ENCODE measurements at regions not wholly inside any gene's neighbourhood (a gene's known extent, or its start where the extent isn't known, plus 50 kb on each side); places are given as distances from the start of the nearest gene placed in this dataset.

GRCh38 chr3:41037651-41038334 lies 161.5 kb upstream of the CTNNB1 start:
- no peak for DNase-seq (ENCODE audit: low read depth in 2 of 2)

- no peak for DNase-seq (ENCODE audit: low read depth in 2 of 2)
These were observed 159.0 kb upstream of the CTNNB1 start for GRCh38 chr3:41040256-41040655.

GRCh38 chr3:41041462-41041861 lies 157.8 kb upstream of the CTNNB1 start:
- no peak for DNase-seq (ENCODE audit: low read depth in 2 of 2)

GRCh38 chr3:41041899-41042298 lies 157.4 kb upstream of the CTNNB1 start:
- no peak for DNase-seq (ENCODE audit: low read depth in 2 of 2)

GRCh38 chr3:41044523-41044922 lies 154.8 kb upstream of the CTNNB1 start:
- DNase-seq (ENCODE audit: low read depth in 2 of 2): no peak

- DNase-seq (ENCODE audit: low read depth in 2 of 2): no peak
These were observed 153.8 kb upstream of the CTNNB1 start for GRCh38 chr3:41045491-41045890.

- DNase-seq (ENCODE audit: low read depth in 2 of 2): no peak
These were observed 149.2 kb upstream of the CTNNB1 start for GRCh38 chr3:41050144-41050543.

GRCh38 chr3:41053220-41053619 lies 146.1 kb upstream of the CTNNB1 start:
- peak; percentile 27 to 35 for DNase-seq (ENCODE audit: low read depth in 2 of 2)

- no peak for DNase-seq (ENCODE audit: low read depth in 2 of 2)
These were observed 139.2 kb upstream of the CTNNB1 start for GRCh38 chr3:41060106-41060505.

- no peak for DNase-seq (ENCODE audit: low read depth in 2 of 2)
These were observed 135.2 kb upstream of the CTNNB1 start for GRCh38 chr3:41064070-41064469.

GRCh38 chr3:41064526-41064925 lies 134.8 kb upstream of the CTNNB1 start:
- no peak for DNase-seq (ENCODE audit: low read depth in 2 of 2)

GRCh38 chr3:41065340-41065739 lies 134.0 kb upstream of the CTNNB1 start:
- no peak for DNase-seq (ENCODE audit: low read depth in 2 of 2)

- no peak for DNase-seq (ENCODE audit: low read depth in 2 of 2)
These were observed 126.1 kb upstream of the CTNNB1 start for GRCh38 chr3:41073190-41073589.

GRCh38 chr3:41075975-41076374 lies 123.3 kb upstream of the CTNNB1 start:
- DNase-seq (ENCODE audit: low read depth in 2 of 2): no peak

GRCh38 chr3:41076399-41076798 lies 122.9 kb upstream of the CTNNB1 start:
- DNase-seq (ENCODE audit: low read depth in 2 of 2): no peak

GRCh38 chr3:41080141-41080540 lies 119.2 kb upstream of the CTNNB1 start:
- DNase-seq (ENCODE audit: low read depth in 2 of 2): no peak

- no peak for DNase-seq (ENCODE audit: low read depth in 2 of 2)
These were observed 110.4 kb upstream of the CTNNB1 start for GRCh38 chr3:41088882-41089281.

GRCh38 chr3:41089566-41089965 lies 109.7 kb upstream of the CTNNB1 start:
- DNase-seq (ENCODE audit: low read depth in 2 of 2): no peak

GRCh38 chr3:41092844-41093243 lies 106.5 kb upstream of the CTNNB1 start:
- DNase-seq (ENCODE audit: low read depth in 2 of 2): no peak

- no peak for DNase-seq (ENCODE audit: low read depth in 2 of 2)
These were observed 105.8 kb upstream of the CTNNB1 start for GRCh38 chr3:41093476-41093875.

GRCh38 chr3:41094351-41094750 lies 105.0 kb upstream of the CTNNB1 start:
- DNase-seq (ENCODE audit: low read depth in 2 of 2): no peak

GRCh38 chr3:41095702-41096101 lies 103.6 kb upstream of the CTNNB1 start:
- DNase-seq (ENCODE audit: low read depth in 2 of 2): no peak

GRCh38 chr3:41097896-41098496 lies 101.3 kb upstream of the CTNNB1 start:
- no peak for DNase-seq (ENCODE audit: low read depth in 2 of 2)

- no peak for DNase-seq (ENCODE audit: low read depth in 2 of 2)
These were observed 98.1 kb upstream of the CTNNB1 start for GRCh38 chr3:41101231-41101630.
